Right cardiac atrium (tissue), 5 donors: ENCODE measurements at regions not wholly inside any gene's neighbourhood (a gene's known extent, or its start where the extent isn't known, plus 50 kb on each side); places are given as distances from the start of the nearest gene placed in this dataset.

ENCODE experiments used
- ATAC-seq, 2 donors: fragments of 200-7000 bp; cut with Tn5 transposase; one replicate each; pipeline versions ENCODE4 v1.8.0 to v1.9.1; 2020; ENCODE audit warnings: moderate library complexity in 2 of 2, mild to moderate bottlenecking in 1 of 2
- DNase-seq, 3 donors: peaks; one replicate each; pipeline ENCODE4 v3.0.0-alpha.2; 2020
- H3K27ac ChIP-seq: one replicate; pipeline ENCODE4 v1.5.1; 2013; ENCODE audit warnings: mild to moderate bottlenecking, low read length, control low read depth, moderate library complexity
- H3K27me3 ChIP-seq: one replicate; pipeline ENCODE4 v1.6.1; 2013; ENCODE audit not compliant: control insufficient read depth, insufficient read depth
- H3K4me1 ChIP-seq: one replicate; pipeline ENCODE4 v1.6.1; 2013; ENCODE audit warnings: low read length; ENCODE audit not compliant: control insufficient read depth, insufficient read depth
- H3K4me3 ChIP-seq: one replicate; pipeline ENCODE4 v1.5.1; 2013; ENCODE audit warnings: low read length, control low read depth
- H3K9me3 ChIP-seq: one replicate; pipeline ENCODE4 v1.6.1; 2013; ENCODE audit warnings: low read length; ENCODE audit not compliant: control insufficient read depth
- WGBS: extraction: QIAGEN DNeasy Blood & Tissue Kit; methylation state at CpG from one replicate; pipeline ENCODE4 v1.1.7; 2013; 5-methylcytosine and 5-hydroxymethylcytosine counted together
- intact Hi-C, 4 donors: fragments of 100-400 bp; cut with DNase I; formaldehyde crosslinking; loops; one replicate each; pipeline versions ENCODE4 v1.11.0 to v1.14.0; 2022 to 2023
- donor health status: healthy with polysubstance abuse.
- donor health status: DM: no; HTN: yes; CAD: no.
- donor health status: DM: no; HTN: no; CAD: no.
- donor health status: DM: no; HTN: yes; CAD: no; lungs with severe emphysema.
- donor health status: DM: yes; HTN: yes; CAD: no.

- no peaks in the 10 kb centered on the region for H3K4me1 ChIP-seq
- no peak for ATAC-seq
- no peaks in the 10 kb centered on the region for H3K9me3 ChIP-seq
- DNase-seq = no peak
- WGBS = 93% methylated on average over 2 of the region's 2 CpGs
- H3K4me3 ChIP-seq = no peak overlapping the region
- H3K27me3 ChIP-seq = no peaks in the 10 kb centered on the region
- intact Hi-C loops = no loop called here
- H3K27ac ChIP-seq = no peak overlapping the region
Observed at GRCh38 chr2:16046649-16047048, 106.3 kb downstream of the MYCN start.

GRCh38 chr2:16045653-16046352 is 105.5 kb downstream of the MYCN start:
- intact Hi-C loops = no loop called here
- whole genome bisulfite sequencing = 86% methylated on average over 6 of the region's 6 CpGs
- ATAC-seq (no peak), DNase-seq (no peak)
- no peaks in the 10 kb centered on the region for H3K4me1 ChIP-seq
- no peak overlapping the region for H3K27ac ChIP-seq
- H3K27me3 ChIP-seq = no peaks in the 10 kb centered on the region
- H3K4me3 ChIP-seq = no peak overlapping the region
- no peaks in the 10 kb centered on the region for H3K9me3 ChIP-seq

GRCh38 chr2:16044946-16045456 is 104.7 kb downstream of the MYCN start:
- 91% methylated on average over 6 of the region's 6 CpGs for WGBS
- H3K9me3 ChIP-seq = no peaks in the 10 kb centered on the region
- H3K27me3 ChIP-seq = no peaks in the 10 kb centered on the region
- DNase-seq (no peak), ATAC-seq (no peak)
- H3K4me1 ChIP-seq = no peaks in the 10 kb centered on the region
- no peak overlapping the region for H3K4me3 ChIP-seq
- no peak overlapping the region for H3K27ac ChIP-seq
- intact Hi-C loops = no loop called here

GRCh38 chr2:16043627-16044026 is 103.3 kb downstream of the MYCN start:
- no peak for ATAC-seq
- no peaks in the 10 kb centered on the region for H3K27me3 ChIP-seq
- no peaks in the 10 kb centered on the region for H3K4me1 ChIP-seq
- H3K9me3 ChIP-seq = no peaks in the 10 kb centered on the region
- H3K4me3 ChIP-seq = no peak overlapping the region
- no peak overlapping the region for H3K27ac ChIP-seq
- WGBS = 70% methylated on average over 2 of the region's 2 CpGs
- DNase-seq = no peak
- intact Hi-C loops = no loop called here

GRCh38 chr2:16043192-16043591 is 102.8 kb downstream of the MYCN start:
- no peaks in the 10 kb centered on the region for H3K27me3 ChIP-seq
- WGBS = 94% methylated on average over 2 of the region's 2 CpGs

GRCh38 chr2:16042201-16042700 is 101.9 kb downstream of the MYCN start:
- no peak for ATAC-seq
- no peaks in the 10 kb centered on the region for H3K4me1 ChIP-seq
- intact Hi-C loops = no loop called here
- WGBS = 96% methylated on average over 3 of the region's 3 CpGs
- no peaks in the 10 kb centered on the region for H3K27me3 ChIP-seq
- H3K4me3 ChIP-seq = no peak overlapping the region
- no peak overlapping the region for H3K27ac ChIP-seq
- no peak for DNase-seq
- no peaks in the 10 kb centered on the region for H3K9me3 ChIP-seq

More at GRCh38 chr2:16043192-16043591, 102.8 kb downstream of the MYCN start:
- no peak for DNase-seq
- Histone ChIP-seq H3K9me3 (no peaks in the 10 kb centered on the region), H3K4me3 (no peak overlapping the region), H3K27ac (no peak overlapping the region), H3K4me1 (no peaks in the 10 kb centered on the region)
- no peak for ATAC-seq
- intact Hi-C loops = no loop called here

GRCh38 chr2:16040271-16041010 is 100.1 kb downstream of the MYCN start:
- WGBS = 79% methylated on average over 7 of the region's 7 CpGs
- Histone ChIP-seq H3K4me3 (no peak overlapping the region), H3K27ac (no peak overlapping the region), H3K27me3 (no peaks in the 10 kb centered on the region), H3K9me3 (no peaks in the 10 kb centered on the region), H3K4me1 (no peaks in the 10 kb centered on the region)
- DNase-seq = no peak
- intact Hi-C loops = no loop called here
- ATAC-seq = no peak

GRCh38 chr2:16039823-16040222 is 99.5 kb downstream of the MYCN start:
- H3K4me3 ChIP-seq = no peak overlapping the region
- DNase-seq = no peak
- no peaks in the 10 kb centered on the region for H3K27me3 ChIP-seq
- H3K9me3 ChIP-seq = no peaks in the 10 kb centered on the region
- intact Hi-C loops = no loop called here
- no peak overlapping the region for H3K27ac ChIP-seq
- WGBS = 82% methylated on average over 7 of the region's 7 CpGs
- ATAC-seq = no peak
- no peaks in the 10 kb centered on the region for H3K4me1 ChIP-seq

- DNase-seq (no peak), ATAC-seq (no peak)
- Histone ChIP-seq H3K27ac (no peak overlapping the region), H3K9me3 (no peaks in the 10 kb centered on the region), H3K27me3 (no peaks in the 10 kb centered on the region), H3K4me1 (no peaks in the 10 kb centered on the region), H3K4me3 (no peak overlapping the region)
- intact Hi-C loops = no loop called here
- 77% methylated on average over 1 of the region's 1 CpG for WGBS
Observed at GRCh38 chr2:16039055-16039454, 98.7 kb downstream of the MYCN start.

- intact Hi-C loops = no loop called here
- 68% methylated on average over 11 of the region's 11 CpGs for WGBS
- DNase-seq = no peak
- Histone ChIP-seq H3K4me3 (no peak overlapping the region), H3K27me3 (no peaks in the 10 kb centered on the region), H3K4me1 (no peaks in the 10 kb centered on the region), H3K27ac (no peak overlapping the region), H3K9me3 (no peaks in the 10 kb centered on the region)
- no peak for ATAC-seq
Observed at GRCh38 chr2:16038621-16039020, 98.3 kb downstream of the MYCN start.

GRCh38 chr2:16037808-16038457 is 97.6 kb downstream of the MYCN start:
- no peak for DNase-seq

More at GRCh38 chr2:16037808-16038457, 97.6 kb downstream of the MYCN start:
- WGBS = 73% methylated on average over 13 of the region's 13 CpGs
- Histone ChIP-seq H3K4me3 (no peak overlapping the region), H3K27me3 (no peaks in the 10 kb centered on the region), H3K4me1 (no peaks in the 10 kb centered on the region), H3K27ac (no peak overlapping the region), H3K9me3 (no peaks in the 10 kb centered on the region)
- intact Hi-C loops = no loop called here
- ATAC-seq = no peak
